ENCODE measurements at regions not wholly inside any gene's neighbourhood (a gene's known extent, or its start where the extent isn't known, plus 50 kb on each side); places are given as distances from the start of the nearest gene placed in this dataset.

GRCh38 chr5:159775890-159776289, 140.4 kb upstream of the ADRA1B start:
- no peak for FAIRE-seq
- H3K27me3 ChIP-seq (ENCODE audit: control insufficient read depth in 2 of 2, insufficient read depth in 2 of 2, low read length in 2 of 2), result no peaks in the 10 kb centered on the region
- no peak for DNase-seq (ENCODE audit: low read depth, low spot score)
- H4K20me1 ChIP-seq (replicated peaks; ENCODE audit: control insufficient read depth, extremely low read depth, insufficient read depth, low read length), result no peaks in the 10 kb centered on the region
- no peaks in the 10 kb centered on the region for H3K79me2 ChIP-seq (ENCODE audit: control insufficient read depth, insufficient read depth, low read length)
- no peak overlapping the region for H2AFZ ChIP-seq (ENCODE audit: low read depth, low read length)
- dilution Hi-C loops (cut with MboI; ENCODE audit: extremely low pct_ligation_motif_present, low sequenced_read_pairs) (no loop called here), intact Hi-C loops (cut with micrococcal nuclease) (loop anchor here (10.0 kb wide), 1 partner anchor 189 kb away; no protein-coding TSS in a partner anchor)
- POLR2A ChIA-PET, result no interaction called here
- TF ChIP-seq MAX (IDR thresholded peaks at IDR 0.05; ENCODE audit: insufficient read depth, insufficient read length) (no peak), POLR2A (IDR thresholded peaks at IDR 0.05; ENCODE audit: low read depth, low read length) (no peak), EZH2 (IDR thresholded peaks at IDR 0.05; ENCODE audit: borderline replicate concordance, low read depth, low read length, severe bottlenecking) (no peak), POLR2AphosphoS5 (IDR thresholded peaks at IDR 0.05; ENCODE audit: insufficient read depth, low read depth, low read length) (no peak), MYC (IDR thresholded peaks at IDR 0.05; ENCODE audit: low read depth, low read length) (no peak), JUN (IDR thresholded peaks at IDR 0.05; ENCODE audit: borderline replicate concordance, insufficient read depth, insufficient read length, low read depth) (no peak), FOS (IDR thresholded peaks at IDR 0.05; ENCODE audit: borderline replicate concordance, insufficient read depth, low read length) (no peak), GATA2 (IDR thresholded peaks at IDR 0.05; ENCODE audit: insufficient read depth, insufficient read length, low read depth, low read length) (no peak), CTCF (IDR thresholded peaks at IDR 0.05; ENCODE audit: extremely low read depth in 1 of 2, insufficient read depth in 1 of 2, low read depth in 1 of 2, low read length in 2 of 2) (no peak)
- H3K36me3 ChIP-seq (ENCODE audit: control insufficient read depth in 2 of 2, extremely low read depth in 1 of 2, insufficient read depth in 2 of 2, low read length in 2 of 2), result no peaks in the 10 kb centered on the region
- no peaks in the 10 kb centered on the region for H3K9me3 ChIP-seq (replicated peaks; ENCODE audit: control insufficient read depth, insufficient read depth, low read length)
- CTCF ChIA-PET, result interaction anchor here (1.3 kb wide), 1 partner anchor 20 kb away, joined by 3 read pairs; no protein-coding TSS in a partner anchor
- no peaks in the 10 kb centered on the region for H3K9me1 ChIP-seq (replicated peaks; ENCODE audit: control insufficient read depth, extremely low read depth, insufficient read depth, low read length)
- no peak overlapping the region for H3K27ac ChIP-seq (ENCODE audit: insufficient read depth, low read depth, low read length)
- H3K4me3 ChIP-seq (replicated peaks in 1 of 3; ENCODE audit: insufficient read depth in 1 of 3, low read depth in 1 of 3, low read length in 3 of 3), result no peak overlapping the region
- H3K4me1 ChIP-seq (ENCODE audit: control insufficient read depth, extremely low read depth, insufficient read depth, low read length), result no peaks in the 10 kb centered on the region
- no peak overlapping the region for H3K9ac ChIP-seq (replicated peaks; ENCODE audit: extremely low read depth, insufficient read depth, low read length)
- no TSS peak for BruUV-seq (replicated peaks)
- no peak overlapping the region for H3K4me2 ChIP-seq (ENCODE audit: insufficient read depth, low read length)
